Breast epithelium (tissue), 4 donors: ENCODE measurements at regions not wholly inside any gene's neighbourhood (a gene's known extent, or its start where the extent isn't known, plus 50 kb on each side); places are given as distances from the start of the nearest gene placed in this dataset.
A peak's percentile ranks its signal among the peaks of the same experiment; 100 is the strongest.

ENCODE experiments used
- DNase-seq, 2 donors: peaks; one replicate each; pipeline ENCODE4 v3.0.0-alpha.2; 2019; ENCODE audit warnings: low spot score in 2 of 2
- H3K27ac ChIP-seq, 2 donors: fragments of 200-600 bp; sonication (generic) in 1 of 2; one replicate each; pipeline ENCODE4 v1.5.1; 2016 to 2019; ENCODE audit warnings: mild to moderate bottlenecking in 1 of 2
- H3K27me3 ChIP-seq, 2 donors: fragments of 200-600 bp; sonication (generic) in 1 of 2; one replicate each; pipeline versions ENCODE4 v1.5.1 to v1.6.0; 2017 to 2019; ENCODE audit warnings: control low read depth in 1 of 2, mild to moderate bottlenecking in 1 of 2
- H3K36me3 ChIP-seq: fragments of 200-600 bp; one replicate; pipeline ENCODE4 v1.5.1; 2019
- H3K4me1 ChIP-seq, 2 donors: fragments of 200-600 bp; sonication (generic); one replicate each; pipeline ENCODE4 v1.5.1; 2016 to 2019; ENCODE audit warnings: control low read depth in 1 of 2
- H3K4me3 ChIP-seq, 3 donors: fragments of 200-600 bp; sonication (generic); 1 replicate in 2 of 3; 2 replicates in 1 of 3; pipeline ENCODE4 v1.5.1; 2016 to 2019; ENCODE audit warnings: mild to moderate bottlenecking in 3 of 3, moderate library complexity in 2 of 3
- H3K9me3 ChIP-seq, 2 donors: fragments of 200-600 bp; sonication (generic) in 1 of 2; one replicate each; pipeline ENCODE4 v1.5.1; 2016 to 2019; ENCODE audit warnings: control low read depth in 1 of 2
- POLR2A ChIP-seq: fragments of 450-650 bp; IDR thresholded peaks from one replicate; pipeline ENCODE4 v1.6.1; 2016; ENCODE audit warnings: antibody characterized with exemption, mild to moderate bottlenecking, moderate library complexity
- POLR2AphosphoS5 ChIP-seq, 3 donors: sonication (generic); formaldehyde crosslinking; IDR thresholded peaks; one replicate each; pipeline ENCODE4 v1.6.1; 2017; ENCODE audit warnings: antibody characterized with exemption in 3 of 3
- intact Hi-C: fragments of 100-400 bp; cut with DNase I; formaldehyde crosslinking; loops from one replicate; pipeline ENCODE4 v1.15.1; 2023; ENCODE audit warnings: low total_unique reads
- TF ChIP-seq, protein P1 (sequence below), 3 donors: fragments of 450-650 bp; IDR thresholded peaks; one replicate each; pipeline ENCODE4 v1.5.1; 2016 to 2017; ENCODE audit warnings: antibody characterized with exemption in 3 of 3, mild to moderate bottlenecking in 3 of 3, moderate library complexity in 3 of 3

DNA sequence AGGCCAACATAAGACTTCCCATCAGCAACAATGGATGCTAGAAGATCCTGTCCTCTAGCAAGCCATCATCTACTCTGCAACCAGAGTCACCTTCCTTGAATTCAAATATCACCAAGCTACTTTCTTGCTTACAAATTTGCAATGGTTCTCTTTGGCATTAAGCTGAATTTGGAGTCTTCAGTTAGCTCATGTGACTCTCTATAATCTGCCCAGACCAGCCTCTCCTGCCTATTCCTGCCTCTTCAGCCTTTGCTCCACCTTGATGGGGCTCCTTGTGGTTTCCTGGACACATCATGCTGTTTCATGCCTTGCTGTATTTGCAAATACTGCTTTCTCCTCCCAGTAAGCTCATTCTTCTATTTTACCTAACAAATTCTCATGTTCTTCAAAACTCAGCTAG lies 82.3 kb downstream of the RASSF10 start:
- Histone ChIP-seq H3K4me1 (no peaks in the 10 kb centered on the region), H3K9me3 (no peaks in the 10 kb centered on the region), H3K36me3 (no peaks in the 10 kb centered on the region), H3K27me3 (no peaks in the 10 kb centered on the region), H3K4me3 (no peak overlapping the region), H3K27ac (no peak overlapping the region)
- intact Hi-C loops, result no loop called here
- TF ChIP-seq, protein P1, sequence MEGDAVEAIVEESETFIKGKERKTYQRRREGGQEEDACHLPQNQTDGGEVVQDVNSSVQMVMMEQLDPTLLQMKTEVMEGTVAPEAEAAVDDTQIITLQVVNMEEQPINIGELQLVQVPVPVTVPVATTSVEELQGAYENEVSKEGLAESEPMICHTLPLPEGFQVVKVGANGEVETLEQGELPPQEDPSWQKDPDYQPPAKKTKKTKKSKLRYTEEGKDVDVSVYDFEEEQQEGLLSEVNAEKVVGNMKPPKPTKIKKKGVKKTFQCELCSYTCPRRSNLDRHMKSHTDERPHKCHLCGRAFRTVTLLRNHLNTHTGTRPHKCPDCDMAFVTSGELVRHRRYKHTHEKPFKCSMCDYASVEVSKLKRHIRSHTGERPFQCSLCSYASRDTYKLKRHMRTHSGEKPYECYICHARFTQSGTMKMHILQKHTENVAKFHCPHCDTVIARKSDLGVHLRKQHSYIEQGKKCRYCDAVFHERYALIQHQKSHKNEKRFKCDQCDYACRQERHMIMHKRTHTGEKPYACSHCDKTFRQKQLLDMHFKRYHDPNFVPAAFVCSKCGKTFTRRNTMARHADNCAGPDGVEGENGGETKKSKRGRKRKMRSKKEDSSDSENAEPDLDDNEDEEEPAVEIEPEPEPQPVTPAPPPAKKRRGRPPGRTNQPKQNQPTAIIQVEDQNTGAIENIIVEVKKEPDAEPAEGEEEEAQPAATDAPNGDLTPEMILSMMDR (IDR thresholded peaks at IDR 0.05), result no peak
- TF ChIP-seq POLR2AphosphoS5 (IDR thresholded peaks at IDR 0.05) (no peak), POLR2A (no peak)
- DNase-seq, result no peak

DNA sequence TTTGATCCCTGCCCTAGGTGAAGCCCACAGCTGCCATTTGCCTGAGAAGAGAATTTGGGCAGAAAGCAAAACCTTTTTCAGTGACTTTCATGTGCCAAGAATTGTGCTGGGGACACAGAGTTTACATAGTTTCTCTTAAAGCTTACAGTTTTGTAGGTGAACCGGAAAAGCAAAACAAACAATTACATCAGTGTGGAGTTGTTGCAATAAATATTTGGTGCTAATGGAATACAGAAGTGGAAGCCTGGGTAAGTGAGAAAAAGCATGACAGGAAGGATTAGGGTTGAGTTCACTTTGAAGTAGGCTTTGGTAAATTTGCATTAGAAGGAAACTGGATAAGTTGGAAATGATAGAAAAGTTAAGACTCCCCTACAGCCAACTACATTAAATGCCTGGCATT lies 82.7 kb downstream of the RASSF10 start:
- intact Hi-C loops, result no loop called here
- H3K36me3 ChIP-seq, result no peaks in the 10 kb centered on the region
- H3K27ac ChIP-seq, result no peak overlapping the region
- no peak for DNase-seq
- TF ChIP-seq POLR2A (no peak), POLR2AphosphoS5 (IDR thresholded peaks at IDR 0.05) (no peak)
- TF ChIP-seq, protein P1 (IDR thresholded peaks at IDR 0.05), result no peak
- H3K4me3 ChIP-seq, result no peak overlapping the region
- no peaks in the 10 kb centered on the region for H3K27me3 ChIP-seq
- H3K4me1 ChIP-seq, result no peaks in the 10 kb centered on the region
- no peaks in the 10 kb centered on the region for H3K9me3 ChIP-seq

DNA sequence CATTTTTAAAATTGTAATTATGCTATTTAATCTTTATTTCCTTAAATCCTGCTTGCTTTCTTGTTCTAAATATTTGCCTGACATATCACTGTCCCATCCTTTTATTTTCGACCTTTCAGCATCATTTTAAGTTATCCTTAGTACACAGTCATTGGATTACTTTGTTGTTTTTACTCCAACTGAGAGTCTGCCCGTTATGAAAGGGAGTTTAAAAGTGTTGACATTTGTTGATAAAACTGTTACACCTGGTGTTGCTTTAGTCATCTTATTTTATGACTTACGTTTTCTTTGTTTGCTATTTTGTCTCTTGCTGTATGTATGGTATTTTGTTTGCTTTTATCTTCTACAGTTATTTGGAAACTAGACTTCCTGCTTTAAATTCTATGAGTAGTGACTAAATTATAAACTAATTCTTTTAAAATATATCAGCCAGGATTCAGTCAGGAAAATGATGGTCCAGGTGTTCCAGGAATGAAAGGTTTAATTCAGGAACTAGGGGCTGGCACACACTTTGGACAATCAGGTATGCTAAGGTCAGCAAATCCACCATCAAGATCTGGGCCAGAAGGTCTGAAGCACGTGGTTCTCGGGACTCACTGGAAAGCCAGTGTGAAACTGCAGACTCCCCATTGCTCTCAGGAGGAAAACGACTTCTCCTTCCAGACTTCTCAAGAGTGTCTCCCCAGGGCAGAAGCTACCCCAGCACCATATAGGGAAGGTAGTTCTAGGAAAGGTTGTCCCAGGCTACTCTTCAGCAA lies 86.0 kb downstream of the RASSF10 start:
- no peaks in the 10 kb centered on the region for H3K27me3 ChIP-seq
- intact Hi-C loops, result no loop called here
- DNase-seq, result no peak
- H3K36me3 ChIP-seq, result no peaks in the 10 kb centered on the region
- H3K4me1 ChIP-seq, result peaks cover 0 to 6% of the 10 kb centered on the region in 2 donors
- TF ChIP-seq POLR2A (no peak), POLR2AphosphoS5 (IDR thresholded peaks at IDR 0.05) (no peak)
- TF ChIP-seq, protein P1 (IDR thresholded peaks at IDR 0.05), result no peak
- no peak overlapping the region for H3K4me3 ChIP-seq
- H3K9me3 ChIP-seq, result no peaks in the 10 kb centered on the region
- H3K27ac ChIP-seq, result no peak overlapping the region

DNA sequence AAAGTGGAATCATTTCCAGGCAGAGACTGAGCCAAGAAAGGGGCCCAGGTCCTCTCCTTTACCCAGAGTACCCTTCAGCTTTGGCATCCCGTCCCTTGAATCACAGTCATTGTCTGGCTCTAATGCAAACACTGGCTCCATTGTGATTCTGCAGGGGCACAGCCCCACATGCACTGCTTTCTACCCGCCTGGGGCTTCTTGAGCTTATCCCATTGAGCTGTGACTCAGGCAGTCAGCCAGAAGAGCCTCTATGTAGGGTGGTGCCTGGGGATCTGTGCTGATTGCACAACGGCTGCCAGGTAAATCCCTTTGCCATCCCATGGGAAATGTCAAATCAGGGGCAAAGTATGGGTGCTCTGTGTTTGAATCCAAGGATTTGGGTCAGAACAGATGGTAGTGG lies 88.9 kb downstream of the RASSF10 start:
- peak; percentile 53 to 93 for DNase-seq
- TF ChIP-seq, protein P1 (IDR thresholded peaks at IDR 0.05), result no peak
- TF ChIP-seq POLR2A (no peak), POLR2AphosphoS5 (IDR thresholded peaks at IDR 0.05) (no peak)
- Histone ChIP-seq H3K4me1 (peaks cover 0 to 6% of the 10 kb centered on the region in 2 donors), H3K4me3 (no peak overlapping the region), H3K27me3 (no peaks in the 10 kb centered on the region), H3K9me3 (no peaks in the 10 kb centered on the region), H3K27ac (peak overlapping the region; percentile 54 to 58), H3K36me3 (no peaks in the 10 kb centered on the region)
- intact Hi-C loops, result no loop called here

DNA sequence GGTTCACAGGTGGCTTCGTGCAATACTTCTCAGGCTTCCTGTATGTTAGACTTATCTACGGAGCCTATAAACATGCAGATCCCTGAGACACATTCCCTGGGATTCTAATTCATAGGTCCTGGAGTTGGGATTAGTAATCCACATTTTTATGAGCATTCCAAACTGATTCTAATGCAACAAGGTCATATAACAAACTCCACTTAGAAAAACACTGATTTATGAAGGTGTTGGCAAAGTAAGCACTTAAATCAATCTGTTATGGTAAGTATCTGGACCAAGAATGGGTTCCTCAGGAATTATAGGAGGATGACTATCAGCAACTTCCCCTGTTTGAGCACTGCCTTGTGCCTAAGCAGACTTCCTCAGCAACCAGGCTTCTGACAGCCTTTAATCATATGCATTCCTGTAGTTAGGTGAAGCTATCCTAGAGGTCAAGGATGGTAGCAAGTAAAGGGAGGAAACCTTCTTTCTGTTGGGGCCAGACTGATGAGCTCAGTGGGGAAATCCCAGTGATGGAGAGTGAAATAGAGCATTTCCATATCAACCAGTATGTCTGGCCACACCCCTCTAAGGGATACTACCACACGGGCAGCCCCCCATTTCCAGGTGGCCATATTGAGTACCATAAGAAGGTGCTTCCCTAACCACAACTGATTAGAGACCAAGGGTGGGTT lies 89.6 kb downstream of the RASSF10 start:
- TF ChIP-seq, protein P1 (IDR thresholded peaks at IDR 0.05), result no peak
- TF ChIP-seq POLR2AphosphoS5 (IDR thresholded peaks at IDR 0.05) (no peak), POLR2A (no peak)
- Histone ChIP-seq H3K4me3 (no peak overlapping the region), H3K27me3 (no peaks in the 10 kb centered on the region), H3K9me3 (no peaks in the 10 kb centered on the region), H3K4me1 (peaks cover 0 to 6% of the 10 kb centered on the region in 2 donors), H3K36me3 (no peaks in the 10 kb centered on the region), H3K27ac (peak overlapping the region; percentile 54)
- intact Hi-C loops, result no loop called here
- no peak for DNase-seq
